ENCODE measurements at regions not wholly inside any gene's neighbourhood (a gene's known extent, or its start where the extent isn't known, plus 50 kb on each side); places are given as distances from the start of the nearest gene placed in this dataset.

DNA sequence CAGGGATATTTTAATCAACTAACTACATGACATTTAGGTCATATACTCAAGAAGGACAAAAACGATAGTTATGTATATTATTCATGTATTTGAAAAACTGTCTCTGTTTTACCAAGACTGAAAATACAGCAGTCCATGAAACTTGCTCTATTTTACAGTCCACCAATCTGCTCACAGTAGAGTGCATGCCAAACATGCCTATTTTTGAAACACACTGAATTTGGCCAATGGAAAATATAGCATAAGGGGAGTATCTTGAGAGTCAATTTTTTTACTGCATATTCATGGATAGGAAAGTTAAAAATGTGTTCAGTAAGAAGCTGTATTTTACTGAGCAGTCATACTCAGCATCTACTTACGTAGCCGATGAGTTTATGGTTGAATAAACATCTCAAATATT is 621.2 kb upstream of the CHORDC1 start:
- no peak for DNase-seq (ENCODE audit: low spot score)

DNA sequence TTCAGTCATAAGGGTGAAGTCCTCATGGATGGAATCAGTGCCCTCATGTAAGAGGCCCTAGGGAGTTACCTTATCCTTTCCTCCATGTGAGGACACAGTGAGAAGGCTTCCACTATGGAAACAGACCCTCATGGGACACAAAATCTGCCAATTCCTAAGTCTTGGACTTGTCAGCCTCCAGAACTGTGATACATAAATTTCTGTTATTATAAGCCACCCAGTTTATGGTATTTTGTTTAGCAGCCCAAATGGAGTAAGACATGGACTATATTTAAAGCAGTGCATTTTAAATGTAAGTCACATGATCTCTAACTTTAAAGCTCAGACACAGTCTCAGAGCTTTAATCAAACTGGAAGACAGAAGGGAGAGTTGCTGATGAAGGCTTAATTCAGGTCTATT is 619.8 kb upstream of the CHORDC1 start:
- DNase-seq (ENCODE audit: low spot score) = no peak

DNA sequence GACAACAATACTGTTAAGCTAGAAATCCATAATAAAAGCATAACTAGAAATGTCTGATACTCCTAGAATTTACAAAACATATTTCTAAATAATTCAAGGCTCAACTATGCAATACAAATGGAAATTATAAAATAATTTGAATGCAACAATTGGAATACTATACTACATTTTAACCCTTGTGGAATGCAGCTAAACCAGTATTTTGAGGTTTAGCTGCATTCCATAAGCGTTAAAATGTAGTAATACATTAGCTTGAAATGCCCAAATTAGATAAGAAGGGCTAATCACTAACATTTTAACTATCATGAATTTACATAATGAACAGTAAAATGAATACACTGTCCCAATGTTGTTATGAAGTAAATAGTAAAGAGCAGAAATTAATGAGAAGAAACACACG is 617.2 kb upstream of the CHORDC1 start:
- no peak for DNase-seq (ENCODE audit: low spot score)

DNA sequence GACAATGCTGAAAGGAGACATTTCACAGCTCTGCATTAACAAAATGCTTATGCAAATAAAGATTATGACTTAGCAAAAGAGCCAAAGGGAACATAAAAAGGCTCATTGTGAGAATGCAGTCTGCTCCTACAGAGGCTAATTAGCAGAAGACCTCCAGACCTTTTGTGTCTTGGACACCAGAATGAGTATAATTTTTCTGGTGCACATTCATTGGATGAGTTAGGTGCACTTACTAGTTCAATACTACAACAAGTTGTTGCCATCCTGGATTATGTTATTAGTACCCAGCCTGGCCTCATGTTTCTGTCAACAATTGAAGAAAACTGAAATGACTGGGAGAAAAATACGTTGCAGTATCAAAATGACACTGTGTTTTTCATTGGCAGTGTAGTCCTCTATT is 613.2 kb upstream of the CHORDC1 start:
- DNase-seq (ENCODE audit: low spot score) = no peak

DNA sequence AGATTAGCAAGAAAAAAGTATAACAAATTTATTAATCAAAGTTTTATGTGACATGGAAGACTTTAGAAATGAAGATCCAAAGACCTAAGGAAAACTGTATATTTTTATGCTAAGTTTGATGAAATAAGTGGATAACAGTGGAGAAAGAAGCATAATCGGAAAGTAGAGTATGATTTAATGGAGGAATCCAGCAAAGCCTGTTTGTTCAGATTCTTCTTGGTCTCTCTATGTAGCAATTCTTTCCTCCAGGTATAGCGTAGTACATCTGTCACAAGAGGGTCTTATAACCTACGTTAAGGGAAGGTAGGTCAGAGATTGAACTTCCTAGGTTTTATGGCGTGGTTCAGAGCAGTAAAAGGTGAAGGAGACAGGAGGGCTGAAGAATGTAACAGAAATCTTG is 600.6 kb upstream of the CHORDC1 start:
- DNase-seq (ENCODE audit: low spot score) = no peak

DNA sequence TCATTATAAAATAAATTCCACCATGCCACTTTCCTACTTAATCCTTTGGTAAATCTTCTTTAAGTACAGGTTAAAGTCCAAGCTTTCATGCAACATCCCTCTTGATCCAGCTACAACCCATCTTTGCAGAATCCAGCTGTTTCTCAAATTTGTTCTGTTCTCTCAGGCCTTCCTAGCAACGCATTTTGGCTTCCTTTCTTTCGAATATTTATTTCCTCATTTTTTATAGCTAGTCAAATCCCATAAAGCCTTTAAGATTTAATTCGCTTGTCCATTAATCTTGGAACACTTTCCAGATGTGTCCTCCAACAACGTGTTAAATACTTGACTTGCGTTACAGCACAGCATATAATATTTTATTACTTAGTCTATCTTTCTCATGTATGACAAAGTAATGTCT is 600.1 kb upstream of the CHORDC1 start:
- no peak for DNase-seq (ENCODE audit: low spot score)

DNA sequence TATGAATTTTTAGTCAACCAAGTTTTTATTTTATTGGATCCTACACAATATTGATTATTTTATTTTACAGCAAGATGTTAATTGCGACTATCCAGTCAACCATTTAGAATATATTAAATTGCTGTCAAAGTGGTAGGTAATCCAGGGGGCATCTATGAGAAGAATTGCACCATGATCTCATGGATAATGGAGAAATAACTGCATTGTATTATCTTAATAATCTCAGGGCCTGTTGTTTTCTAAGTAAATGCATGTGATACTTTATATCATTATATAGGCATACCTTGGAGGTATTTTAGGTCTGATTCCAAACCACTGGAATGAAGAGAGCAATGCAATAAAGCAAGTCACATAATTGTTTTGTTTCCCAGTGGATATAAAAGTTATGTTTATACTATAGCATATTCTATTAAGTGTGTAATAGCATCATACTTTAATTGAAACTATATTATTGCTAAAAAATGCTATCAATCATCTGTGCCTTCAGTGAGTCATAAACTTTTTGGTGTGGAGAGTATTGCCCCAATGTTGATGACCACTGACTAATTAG is 595.4 kb upstream of the CHORDC1 start:
- no peak for DNase-seq (ENCODE audit: low spot score)

DNA sequence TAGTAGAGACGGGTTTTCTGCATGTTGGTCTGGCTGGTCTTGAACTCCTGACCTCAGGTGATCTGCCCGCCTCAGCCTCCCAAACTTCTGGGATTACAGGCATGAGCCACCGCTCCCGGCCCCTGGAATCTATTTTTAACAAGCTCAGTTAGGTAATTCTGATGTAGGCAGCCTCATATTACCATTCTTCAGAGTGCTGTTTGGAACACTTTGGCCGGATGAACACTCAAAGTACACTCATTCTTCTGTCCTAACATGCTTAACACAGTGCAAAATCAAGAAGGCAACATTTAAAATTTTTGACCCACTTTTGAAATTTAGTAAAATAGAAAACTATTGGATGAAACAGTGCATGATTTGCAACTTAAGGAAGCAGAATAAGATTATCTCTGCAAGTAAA is 586.7 kb upstream of the CHORDC1 start:
- no peak for DNase-seq (ENCODE audit: low spot score)

DNA sequence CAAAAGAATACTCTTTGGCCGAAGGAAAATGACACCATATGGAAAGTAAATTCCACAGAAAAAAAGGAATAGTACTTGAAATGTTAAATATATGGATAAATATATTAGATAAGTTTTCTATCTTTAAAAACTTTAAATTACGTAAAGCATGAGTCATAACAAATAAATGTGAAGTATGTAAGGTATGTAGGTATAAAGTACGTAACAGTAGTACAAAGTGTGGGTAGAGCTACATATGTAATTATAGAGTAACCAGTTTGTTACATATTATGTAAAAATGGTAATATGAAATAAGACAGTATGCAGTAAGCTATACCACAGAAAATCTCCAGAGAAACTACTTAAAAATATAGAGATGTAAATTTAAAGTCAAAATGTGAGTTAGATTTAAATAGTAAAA is 582.3 kb upstream of the CHORDC1 start:
- DNase-seq (ENCODE audit: low spot score) = no peak

DNA sequence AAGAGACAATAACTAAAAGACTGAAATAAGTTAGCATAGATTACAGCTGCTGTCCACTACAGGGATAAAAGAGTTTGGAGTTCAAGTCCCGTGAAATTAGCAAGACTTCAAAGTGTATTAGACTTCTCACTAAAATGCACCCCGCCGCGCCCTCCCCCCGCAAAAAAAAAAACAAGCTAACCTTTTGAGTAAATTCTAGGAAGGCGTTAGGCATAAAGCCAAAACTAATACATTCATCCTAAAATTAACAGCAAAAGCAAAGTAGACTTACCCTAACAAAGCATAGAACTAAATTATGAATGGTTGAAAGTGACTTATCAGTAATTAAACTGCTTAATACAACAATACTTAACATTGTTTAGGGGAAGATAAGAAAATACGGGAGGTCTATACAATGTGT is 581.0 kb upstream of the CHORDC1 start:
- DNase-seq (ENCODE audit: low spot score) = no peak

DNA sequence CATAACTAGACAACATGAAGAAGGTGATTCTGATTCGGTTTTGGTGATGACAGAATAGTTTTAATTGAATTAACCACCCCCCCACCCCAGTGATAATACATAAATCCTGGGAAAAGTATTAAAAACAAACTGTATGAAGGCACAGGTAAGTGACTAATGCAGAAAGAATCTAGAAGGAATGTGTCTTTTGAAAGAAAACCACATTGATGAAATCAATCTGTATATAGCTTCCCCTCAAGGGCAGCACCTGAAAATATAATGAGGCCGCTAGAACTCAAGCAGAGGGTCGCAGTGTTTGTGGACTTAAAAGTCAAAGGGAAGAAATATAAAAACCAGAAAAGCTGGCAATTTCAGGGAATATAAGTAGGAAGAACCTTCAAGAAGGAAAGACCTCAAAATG is 580.5 kb upstream of the CHORDC1 start:
- DNase-seq (ENCODE audit: low spot score) = no peak

DNA sequence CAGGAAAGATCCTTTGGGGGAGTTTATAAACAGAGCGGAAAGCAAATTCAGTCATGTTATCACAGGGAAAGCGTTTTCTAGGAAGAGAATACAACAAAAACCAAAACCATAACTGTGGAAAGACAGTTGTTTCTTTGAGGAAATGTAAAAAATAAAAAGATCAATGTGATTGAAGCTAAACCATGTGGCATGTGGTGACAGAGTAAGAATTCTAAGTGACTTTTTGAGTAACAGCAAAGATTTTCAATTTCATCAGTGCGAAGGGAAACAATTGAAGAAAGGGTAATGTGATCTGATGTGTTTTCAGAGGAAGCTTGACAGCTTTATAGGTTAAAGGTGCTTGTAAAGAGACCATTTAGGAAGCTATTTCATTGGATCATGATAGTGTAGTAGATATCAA is 575.9 kb upstream of the CHORDC1 start:
- no peak for DNase-seq (ENCODE audit: low spot score)

DNA sequence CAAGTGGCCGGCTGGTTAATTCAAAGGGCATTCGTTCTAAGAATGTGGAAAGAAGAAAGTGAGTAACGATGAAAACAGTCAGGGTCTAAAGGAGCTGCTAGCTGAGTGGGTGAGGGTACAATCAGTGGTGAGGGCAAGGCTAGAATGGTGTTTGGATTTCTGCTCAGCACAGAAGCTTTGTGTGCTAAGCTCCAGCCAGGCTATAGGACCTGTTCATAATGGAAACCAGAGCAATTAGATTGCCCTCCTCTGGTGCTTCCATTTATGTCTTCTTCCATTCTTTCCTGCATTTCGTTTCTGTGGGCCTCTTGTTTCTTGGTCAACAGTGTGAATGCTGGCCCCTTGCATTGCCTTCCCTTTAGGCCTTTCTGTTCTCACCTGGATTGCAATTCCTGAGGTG is 572.9 kb upstream of the CHORDC1 start:
- DNase-seq (ENCODE audit: low spot score) = no peak

DNA sequence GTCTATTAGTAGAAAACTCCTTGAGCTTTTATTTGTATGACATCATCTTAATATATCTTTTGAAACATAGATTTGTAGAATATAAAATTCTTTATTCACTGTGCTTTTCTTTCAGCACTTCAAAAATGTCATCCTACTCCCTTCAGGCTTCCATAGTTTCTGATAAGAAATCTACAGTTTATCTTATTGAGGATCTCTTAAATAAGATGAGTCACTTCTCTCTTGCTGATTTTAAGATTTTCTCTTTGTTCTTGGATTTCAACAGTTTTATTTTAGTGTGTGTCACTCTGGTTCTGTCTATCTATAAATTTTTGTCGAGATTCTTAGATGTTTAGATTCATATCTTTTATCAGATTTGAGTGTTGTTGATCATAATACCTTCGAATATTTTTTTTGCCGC is 566.1 kb upstream of the CHORDC1 start:
- no peak for DNase-seq (ENCODE audit: low spot score)

DNA sequence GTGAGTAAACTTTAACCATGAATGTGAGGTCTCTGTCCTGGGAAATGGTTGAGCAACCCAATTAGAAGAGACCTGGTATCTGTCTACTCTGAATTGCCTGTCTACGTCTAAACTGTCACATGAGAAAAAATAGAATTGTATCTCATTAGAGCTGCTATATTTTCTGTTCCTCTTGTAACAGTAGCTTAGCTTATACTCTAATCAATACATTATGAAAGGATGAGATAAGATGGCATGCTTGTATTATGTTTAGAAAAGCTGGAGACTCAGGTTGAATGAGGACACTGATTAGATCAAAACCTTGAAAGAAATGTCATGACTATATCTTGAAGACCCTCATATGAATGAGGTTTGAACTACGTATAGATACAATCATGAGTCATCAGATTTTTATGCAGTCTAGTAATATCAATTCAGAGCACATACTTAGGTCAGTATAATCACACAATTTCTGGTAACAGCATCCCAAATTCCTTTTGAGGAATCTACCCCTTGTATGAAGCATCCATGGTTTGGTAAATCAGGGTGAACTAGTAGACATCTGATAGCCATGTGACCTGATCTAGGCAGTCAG is 561.5 kb upstream of the CHORDC1 start:
- DNase-seq (ENCODE audit: low spot score) = no peak

DNA sequence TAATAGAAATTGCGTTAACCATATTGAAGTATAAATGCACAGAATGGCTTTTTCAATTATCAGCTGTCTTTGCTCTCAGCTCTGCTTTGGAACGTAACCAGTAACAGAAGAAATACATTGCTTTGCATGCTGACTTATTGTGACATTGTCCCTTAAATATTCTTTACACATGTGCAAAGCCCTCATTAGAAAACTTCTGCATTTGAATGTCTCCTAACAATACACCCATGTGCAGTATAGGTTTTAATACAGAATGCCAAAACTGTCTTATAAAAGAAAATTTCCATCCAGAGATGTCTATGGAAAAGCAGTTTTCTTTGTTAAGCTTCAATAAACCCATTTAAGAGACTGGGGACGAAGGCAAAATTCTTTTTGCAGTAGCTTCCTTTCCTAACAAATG is 560.3 kb upstream of the CHORDC1 start:
- no peak for DNase-seq (ENCODE audit: low spot score)

DNA sequence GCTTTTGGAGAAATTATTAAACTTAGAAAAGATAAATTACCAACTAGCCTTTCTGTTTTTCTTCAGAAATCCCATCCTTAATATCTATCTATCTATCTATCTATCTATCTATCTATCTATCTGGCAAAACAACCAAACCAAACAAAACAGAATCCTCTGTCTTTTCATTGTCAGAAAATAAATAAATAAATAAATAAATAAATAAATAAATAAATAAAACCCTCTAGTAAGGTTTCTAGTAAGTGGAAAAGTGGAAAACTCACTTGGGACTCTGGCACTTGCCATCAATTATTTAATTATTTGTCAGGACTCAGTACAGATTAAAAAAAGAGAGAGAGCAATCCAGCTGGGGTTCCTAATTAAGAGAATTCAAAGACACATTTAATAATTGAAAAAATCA is 556.2 kb upstream of the CHORDC1 start:
- DNase-seq (ENCODE audit: low spot score) = no peak

DNA sequence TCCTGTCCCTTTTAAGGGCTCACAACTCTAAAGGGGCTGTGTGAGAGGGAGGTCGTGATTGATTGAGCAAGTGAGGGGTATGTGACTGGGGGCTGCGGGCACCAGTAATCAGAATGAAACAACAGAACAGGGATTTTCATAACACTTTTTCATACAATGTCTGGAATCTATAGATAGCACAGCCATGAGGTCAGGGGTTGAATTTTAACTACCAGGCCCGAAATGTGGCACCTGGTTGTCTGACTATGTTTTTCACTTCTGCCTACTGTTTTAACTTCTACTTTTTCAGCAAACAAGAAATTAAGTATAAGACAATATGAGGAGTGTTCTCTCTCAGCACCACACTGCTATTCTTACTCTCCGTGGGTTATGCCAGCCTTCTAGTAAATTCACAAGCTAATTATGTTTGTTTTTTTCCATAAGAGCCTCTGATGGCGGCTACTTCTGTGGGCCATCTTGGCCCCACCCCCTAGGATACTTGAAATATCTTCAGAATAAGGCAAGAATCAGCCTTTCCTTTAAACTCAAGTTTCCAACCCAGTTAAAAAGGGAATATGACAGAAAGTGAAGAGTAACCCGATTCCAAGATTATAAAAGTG is 552.8 kb upstream of the CHORDC1 start:
- DNase-seq (ENCODE audit: low spot score) = no peak

DNA sequence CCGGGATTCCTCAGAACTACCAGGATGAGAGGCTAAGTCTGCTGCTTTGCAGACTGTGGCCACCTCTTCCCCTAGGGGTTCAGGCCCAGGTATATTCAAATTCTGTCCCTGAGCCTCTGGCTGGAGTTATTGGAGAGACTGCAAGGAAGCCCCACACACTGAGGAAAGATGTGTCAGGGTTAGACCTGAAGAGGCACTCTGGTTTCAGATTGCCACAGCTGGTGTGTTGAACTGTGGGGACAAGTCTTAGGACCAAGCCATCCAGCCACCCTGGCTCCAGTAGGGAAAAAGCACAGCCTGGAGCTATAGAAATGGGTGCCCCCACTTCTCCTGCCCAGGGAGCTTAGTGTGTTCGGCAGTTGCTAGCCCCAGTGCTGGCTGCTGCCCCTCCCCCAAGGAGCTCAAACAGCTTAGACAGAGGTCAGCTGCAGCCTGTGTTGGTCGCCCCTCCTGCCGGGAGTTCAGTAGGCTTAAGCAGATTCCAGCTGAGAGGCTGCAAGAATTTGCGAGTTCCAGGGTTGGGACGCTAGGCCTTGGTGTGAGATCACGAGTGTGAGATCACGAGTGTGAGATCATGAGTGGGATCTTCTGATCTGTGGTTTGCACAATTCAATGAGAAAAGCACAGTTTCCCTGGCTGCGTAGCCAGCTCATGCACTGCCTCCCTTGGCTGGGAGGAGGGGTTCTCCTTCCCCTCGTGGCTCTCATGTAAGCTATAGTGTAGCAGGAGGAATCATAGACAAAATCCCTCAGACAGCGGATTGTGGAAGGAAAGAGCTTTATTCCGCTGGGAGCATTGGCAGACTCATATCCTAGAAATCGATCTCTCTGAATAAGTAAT is 552.1 kb upstream of the CHORDC1 start:
- DNase-seq (ENCODE audit: low spot score) = no peak

DNA sequence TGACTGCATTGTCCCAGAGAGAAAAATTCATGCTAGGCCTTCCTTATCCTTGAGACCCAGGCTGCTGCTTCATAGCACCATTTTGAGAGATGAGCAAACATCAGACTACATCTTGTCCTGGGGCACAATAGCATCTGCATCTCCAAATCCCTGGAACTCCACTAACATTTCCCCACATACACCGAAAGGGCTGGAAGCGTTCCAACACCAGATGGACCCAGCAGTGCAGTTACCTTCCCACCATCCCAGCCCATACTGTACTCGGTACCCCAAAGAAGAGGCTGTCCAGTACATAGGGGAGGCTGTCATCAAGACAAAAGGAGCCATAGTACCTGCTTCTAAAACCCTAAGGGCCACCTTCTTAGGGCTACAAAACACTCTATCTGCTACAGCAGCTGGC is 547.2 kb upstream of the CHORDC1 start:
- no peak for DNase-seq (ENCODE audit: low spot score)

DNA sequence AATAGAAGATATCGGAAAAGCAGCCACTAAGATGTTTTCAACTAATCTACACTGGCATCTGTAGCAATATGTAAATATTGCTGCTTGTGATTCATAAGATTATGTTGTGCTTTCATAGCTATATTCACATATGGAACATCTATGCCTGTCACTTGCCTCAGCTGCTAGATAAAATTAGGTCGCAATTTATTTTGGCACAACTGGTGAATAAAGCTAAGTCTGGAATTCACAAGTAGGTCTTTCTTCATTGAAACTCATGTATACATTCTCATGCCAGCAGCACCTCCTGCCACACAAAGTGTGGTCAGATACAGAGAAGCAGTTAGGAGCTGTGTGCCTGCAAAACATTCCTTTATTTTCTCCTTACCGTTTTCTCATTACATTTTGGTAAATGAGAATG is 543.3 kb upstream of the CHORDC1 start:
- DNase-seq (ENCODE audit: low spot score) = no peak

DNA sequence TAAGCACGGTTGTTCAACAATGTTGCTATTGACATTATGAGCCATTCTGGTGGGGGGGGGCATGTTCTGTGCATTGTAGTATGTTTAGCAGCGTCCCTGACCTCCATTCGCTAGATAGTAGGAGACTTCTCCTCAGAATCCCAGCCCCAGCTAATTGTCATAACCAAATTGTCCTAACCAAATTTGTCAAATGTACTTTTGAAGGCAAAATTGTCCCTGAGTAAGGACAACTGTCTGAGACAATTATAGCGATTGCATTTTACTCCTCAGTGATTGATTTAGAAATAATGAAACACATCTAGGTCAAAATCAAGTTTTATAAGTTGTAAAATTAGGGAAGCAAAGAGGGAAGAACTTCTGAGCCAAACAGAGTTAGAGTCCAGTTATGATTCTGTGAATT is 541.8 kb upstream of the CHORDC1 start:
- DNase-seq (ENCODE audit: low spot score) = no peak

DNA sequence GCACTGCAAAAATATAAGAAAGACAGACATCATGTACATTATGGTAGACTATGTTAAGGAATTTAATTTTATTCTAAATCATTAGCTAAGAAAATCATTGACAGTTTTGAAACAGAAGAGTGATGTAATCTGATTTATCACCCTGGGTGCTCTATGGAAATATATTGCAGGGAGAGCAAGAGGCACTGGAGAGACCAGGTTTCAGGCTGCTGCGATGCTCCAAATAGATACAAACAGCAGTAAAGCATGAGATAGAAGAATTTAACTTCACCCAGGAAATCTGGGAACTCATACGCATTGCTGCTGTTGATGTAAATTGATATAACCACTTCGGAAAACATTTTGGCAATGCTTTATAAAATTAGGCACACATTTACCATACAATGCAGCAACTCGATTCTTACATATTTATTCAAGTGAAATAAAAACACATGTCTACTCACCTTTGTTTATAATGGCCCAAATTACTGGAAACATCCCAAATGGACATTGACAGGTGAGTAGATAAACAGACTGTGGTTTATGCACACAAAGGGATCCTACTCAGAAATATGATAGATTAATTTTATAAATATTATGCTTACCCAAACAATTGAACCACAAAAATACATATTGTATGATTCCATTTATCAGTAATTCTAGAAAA is 535.1 kb upstream of the CHORDC1 start:
- no peak for DNase-seq (ENCODE audit: low spot score)
